ENCODE measurements at regions not wholly inside any gene's neighbourhood (a gene's known extent, or its start where the extent isn't known, plus 50 kb on each side); places are given as distances from the start of the nearest gene placed in this dataset.
"Not testable (repeated sequence)": the region's sequence is repeated elsewhere in the genome, so short reads cannot be mapped to it uniquely, and the experiment has no call there.

DNA sequence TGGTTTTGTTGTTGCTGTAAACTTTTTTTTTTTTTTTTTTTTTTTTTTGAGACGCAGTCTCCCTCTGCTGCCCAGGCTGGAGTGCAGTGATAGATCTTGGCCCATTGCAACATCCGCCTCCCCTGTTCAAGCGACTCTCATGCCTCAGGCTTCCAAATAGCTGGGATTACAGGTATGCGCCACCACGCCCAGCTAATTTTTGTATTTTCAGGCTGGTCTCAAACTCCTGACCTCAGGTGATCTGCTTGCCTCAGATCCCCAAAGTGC is 78.9 kb upstream of the SLC45A1 start:
- no peak overlapping the region for H3K4me3 Mint-ChIP-seq
- H3K9me3 Mint-ChIP-seq = no peaks in the 10 kb centered on the region
- no peaks in the 10 kb centered on the region for H3K36me3 Mint-ChIP-seq (ENCODE audit: low read depth)
- TF ChIP-seq, protein P1, sequence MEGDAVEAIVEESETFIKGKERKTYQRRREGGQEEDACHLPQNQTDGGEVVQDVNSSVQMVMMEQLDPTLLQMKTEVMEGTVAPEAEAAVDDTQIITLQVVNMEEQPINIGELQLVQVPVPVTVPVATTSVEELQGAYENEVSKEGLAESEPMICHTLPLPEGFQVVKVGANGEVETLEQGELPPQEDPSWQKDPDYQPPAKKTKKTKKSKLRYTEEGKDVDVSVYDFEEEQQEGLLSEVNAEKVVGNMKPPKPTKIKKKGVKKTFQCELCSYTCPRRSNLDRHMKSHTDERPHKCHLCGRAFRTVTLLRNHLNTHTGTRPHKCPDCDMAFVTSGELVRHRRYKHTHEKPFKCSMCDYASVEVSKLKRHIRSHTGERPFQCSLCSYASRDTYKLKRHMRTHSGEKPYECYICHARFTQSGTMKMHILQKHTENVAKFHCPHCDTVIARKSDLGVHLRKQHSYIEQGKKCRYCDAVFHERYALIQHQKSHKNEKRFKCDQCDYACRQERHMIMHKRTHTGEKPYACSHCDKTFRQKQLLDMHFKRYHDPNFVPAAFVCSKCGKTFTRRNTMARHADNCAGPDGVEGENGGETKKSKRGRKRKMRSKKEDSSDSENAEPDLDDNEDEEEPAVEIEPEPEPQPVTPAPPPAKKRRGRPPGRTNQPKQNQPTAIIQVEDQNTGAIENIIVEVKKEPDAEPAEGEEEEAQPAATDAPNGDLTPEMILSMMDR (IDR thresholded peaks at IDR 0.05; ENCODE audit: unreplicated experiment in 3 of 3) = no peak
- peaks cover 14% of the 10 kb centered on the region for H3K4me1 Mint-ChIP-seq
- peak overlapping the region in 2 of 3 experiments; percentile 58 to 65 for H3K27ac Mint-ChIP-seq
- peaks cover 10% of the 10 kb centered on the region for H3K27me3 Mint-ChIP-seq (ENCODE audit: low read depth)

DNA sequence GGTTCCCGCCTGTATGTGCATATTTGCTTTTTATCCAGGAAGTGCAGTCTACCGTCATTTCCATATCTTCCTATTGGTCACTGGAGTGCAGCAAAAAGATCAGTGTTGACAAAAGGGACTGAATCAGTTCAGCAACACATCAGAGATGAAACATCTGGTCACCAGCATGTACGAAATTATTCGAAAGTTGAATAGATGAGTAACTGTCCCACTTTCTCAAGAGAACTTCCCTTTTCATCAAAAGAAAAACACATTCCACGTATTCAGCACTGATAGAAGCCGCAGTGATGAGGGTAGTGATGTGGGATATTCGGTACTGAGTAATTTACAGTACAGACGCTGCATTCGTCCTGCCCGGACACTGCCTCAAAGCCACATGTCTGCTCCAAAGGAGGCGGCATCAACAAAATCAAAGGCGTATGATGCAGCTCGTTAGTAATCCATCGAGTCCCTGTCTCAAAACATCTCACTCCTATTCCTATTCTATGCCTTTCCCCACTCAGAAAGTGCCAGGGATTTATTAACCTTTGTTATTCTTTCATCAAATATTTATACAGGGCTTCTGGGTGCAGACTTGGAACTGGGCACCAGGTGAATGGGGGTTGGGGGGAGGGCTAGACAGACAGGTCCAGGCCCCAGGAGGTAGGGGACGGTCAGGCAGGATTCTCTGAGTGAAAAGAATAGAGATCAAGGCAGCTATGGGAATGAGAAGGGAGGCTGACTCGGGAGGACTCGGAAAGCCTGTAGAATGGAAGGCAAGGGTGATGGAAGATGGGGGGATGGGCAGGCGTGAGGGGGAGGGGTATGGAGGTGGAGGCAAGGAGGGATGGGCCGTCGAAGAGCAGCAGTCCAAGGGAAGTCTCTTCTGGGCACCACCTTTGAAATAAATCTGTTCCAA is 79.5 kb upstream of the SLC45A1 start:
- peaks cover 10% of the 10 kb centered on the region for H3K27me3 Mint-ChIP-seq (ENCODE audit: low read depth)
- peak overlapping the region; percentile 58 to 72 (median 70) for H3K27ac Mint-ChIP-seq
- H3K36me3 Mint-ChIP-seq (ENCODE audit: low read depth) = no peaks in the 10 kb centered on the region
- H3K9me3 Mint-ChIP-seq = no peaks in the 10 kb centered on the region
- peaks cover 14% of the 10 kb centered on the region for H3K4me1 Mint-ChIP-seq
- no peak overlapping the region for H3K4me3 Mint-ChIP-seq
- TF ChIP-seq, protein P1 (IDR thresholded peaks at IDR 0.05; ENCODE audit: unreplicated experiment in 3 of 3) = no peak

DNA sequence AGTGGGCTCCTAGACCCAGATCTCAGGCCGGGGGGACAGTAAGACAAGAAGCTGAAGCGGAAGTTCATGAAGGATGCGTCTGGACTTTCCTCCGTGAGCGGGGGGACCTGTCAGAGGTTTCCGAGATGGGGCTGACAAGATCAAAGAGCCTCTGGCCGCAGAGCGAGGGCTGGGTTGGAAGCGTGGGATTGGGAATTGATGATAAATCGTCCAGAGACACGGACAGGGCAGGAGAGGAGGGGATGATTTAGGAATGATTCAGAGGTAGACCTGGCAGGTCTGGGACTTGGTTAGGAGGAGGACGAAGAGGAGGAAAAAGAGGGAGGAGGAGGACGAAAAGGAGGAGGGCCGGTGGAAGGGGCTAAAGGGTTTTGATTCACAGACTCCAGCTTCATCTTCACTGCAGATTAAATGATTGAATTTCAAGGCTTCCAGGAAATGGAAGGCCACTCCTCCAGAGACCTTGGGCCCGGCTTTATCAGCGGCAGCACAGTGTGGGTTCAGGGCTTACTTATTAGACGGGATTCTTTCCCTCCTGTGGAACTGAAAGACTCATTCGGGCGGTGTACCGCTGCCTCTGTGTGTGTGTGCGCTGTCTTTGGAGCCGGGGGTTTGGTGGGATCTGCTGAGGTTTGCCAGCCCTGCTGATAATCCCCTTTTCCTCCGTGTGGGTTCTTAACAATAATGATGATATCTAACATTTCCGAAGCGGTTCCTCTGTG is 85.7 kb upstream of the SLC45A1 start:
- Mint-ChIP-seq H3K36me3 (ENCODE audit: low read depth) (peaks cover 2% of the 10 kb centered on the region), H3K4me3 (peak overlapping the region in 2 of 3 experiments; percentile 5 to 7), H3K27ac (peak overlapping the region; percentile 28 to 49 (median 30)), H3K4me1 (peaks cover 13% of the 10 kb centered on the region), H3K9me3 (peaks cover 10% of the 10 kb centered on the region), H3K27me3 (ENCODE audit: low read depth) (peaks cover 12% of the 10 kb centered on the region)
- TF ChIP-seq, protein P1 (IDR thresholded peaks at IDR 0.05; ENCODE audit: unreplicated experiment in 3 of 3) = no peak

DNA sequence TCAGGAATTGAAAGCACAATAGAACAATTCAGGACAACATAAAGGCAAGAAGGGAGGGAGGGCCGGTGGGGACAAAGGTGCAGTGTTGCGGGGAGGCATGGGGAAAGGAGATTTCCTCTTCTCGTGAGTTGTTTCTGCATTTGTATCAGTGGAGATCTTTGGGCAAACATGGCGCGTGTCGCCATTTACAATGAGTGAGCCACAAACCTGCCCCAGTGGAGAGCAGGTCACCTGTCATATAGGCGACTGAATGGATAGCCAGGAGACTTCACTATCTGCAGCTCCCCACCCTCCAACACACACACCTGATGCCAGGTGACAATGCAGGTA is 87.7 kb upstream of the SLC45A1 start:
- Mint-ChIP-seq H3K27ac (no peak overlapping the region), H3K27me3 (ENCODE audit: low read depth) (peaks cover 7% of the 10 kb centered on the region), H3K9me3 (peaks cover 12% of the 10 kb centered on the region), H3K36me3 (ENCODE audit: low read depth) (peaks cover 10% of the 10 kb centered on the region), H3K4me1 (peaks cover 13% of the 10 kb centered on the region), H3K4me3 (no peak overlapping the region)
- TF ChIP-seq, protein P1 (IDR thresholded peaks at IDR 0.05; ENCODE audit: unreplicated experiment in 3 of 3) = no peak

DNA sequence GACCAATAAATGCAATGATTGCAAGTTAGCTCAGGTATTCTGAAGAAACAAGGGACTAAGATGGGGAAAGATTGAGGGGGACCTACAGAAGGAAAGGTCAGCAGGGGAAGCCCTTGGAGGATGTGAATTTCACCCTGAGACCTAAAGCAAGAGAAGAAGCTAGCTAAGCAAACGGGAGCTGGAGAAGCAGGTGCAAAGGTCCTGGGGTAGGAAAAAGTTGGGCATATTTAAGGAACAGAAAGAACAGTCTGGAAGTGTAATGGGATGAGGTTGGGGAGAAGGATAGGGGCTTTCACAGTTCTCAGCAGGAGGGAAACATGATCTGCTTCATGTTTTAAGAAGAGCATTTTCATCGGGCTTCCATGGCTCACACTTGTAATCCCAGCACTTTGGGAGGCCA is 89.7 kb upstream of the SLC45A1 start:
- H3K4me1 Mint-ChIP-seq = peaks cover 13% of the 10 kb centered on the region
- H3K27me3 Mint-ChIP-seq (ENCODE audit: low read depth) = peaks cover 7% of the 10 kb centered on the region
- no peak overlapping the region for H3K27ac Mint-ChIP-seq
- peaks cover 12% of the 10 kb centered on the region for H3K9me3 Mint-ChIP-seq
- peaks cover 10% of the 10 kb centered on the region for H3K36me3 Mint-ChIP-seq (ENCODE audit: low read depth)
- TF ChIP-seq, protein P1 (IDR thresholded peaks at IDR 0.05; ENCODE audit: unreplicated experiment in 3 of 3) = no peak
- H3K4me3 Mint-ChIP-seq = no peak overlapping the region

DNA sequence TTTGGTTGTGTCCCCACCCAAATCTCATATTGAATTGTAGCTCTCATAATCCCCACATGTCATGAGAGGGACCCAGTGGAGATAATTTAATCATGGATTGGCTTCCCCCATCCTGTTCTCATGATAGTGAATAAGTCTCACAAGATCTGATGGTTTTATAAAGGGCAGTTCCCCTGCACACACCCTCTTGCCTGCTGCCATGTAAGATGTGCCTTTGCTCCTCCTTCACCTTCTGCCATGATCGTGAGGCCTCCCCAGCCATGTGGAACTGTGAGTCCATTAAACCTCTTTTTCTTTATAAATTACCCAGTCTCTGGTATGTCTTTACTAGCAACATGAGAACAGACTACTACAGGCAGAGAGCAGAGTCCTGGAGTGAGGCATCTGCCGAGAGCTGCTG is 90.2 kb upstream of the SLC45A1 start:
- Mint-ChIP-seq H3K36me3 (ENCODE audit: low read depth) (peaks cover 10% of the 10 kb centered on the region), H3K4me1 (peaks cover 11% of the 10 kb centered on the region), H3K9me3 (peaks cover 12% of the 10 kb centered on the region)
- H3K27ac Mint-ChIP-seq; H3K27me3 Mint-ChIP-seq (ENCODE audit: low read depth); H3K4me3 Mint-ChIP-seq: not testable (repeated sequence)

Measured in nephron (organoid).